ENCODE measurements at regions not wholly inside any gene's neighbourhood (a gene's known extent, or its start where the extent isn't known, plus 50 kb on each side); places are given as distances from the start of the nearest gene placed in this dataset.

DNA sequence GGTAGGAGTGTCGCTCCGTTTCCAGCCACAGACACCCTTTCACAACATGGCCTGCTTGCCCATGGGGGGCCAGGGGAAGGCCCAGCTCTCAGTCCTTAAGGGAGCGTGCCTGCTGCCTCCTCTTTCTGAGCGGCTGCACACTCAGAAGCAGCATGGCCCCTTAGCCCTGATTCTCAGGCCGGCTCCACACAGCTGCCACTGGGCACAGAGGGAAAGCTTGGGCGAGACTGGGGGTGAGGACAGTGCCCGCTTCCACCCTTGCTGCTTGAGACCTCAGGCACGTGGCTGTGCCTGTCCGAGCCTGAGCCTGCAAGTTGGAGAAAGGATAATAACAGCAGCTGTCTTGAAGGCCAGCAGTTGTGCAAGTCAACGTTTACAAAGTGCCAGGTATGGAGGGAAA, 416.3 kb downstream of the SHANK2 start:
- no peak for DNase-seq

DNA sequence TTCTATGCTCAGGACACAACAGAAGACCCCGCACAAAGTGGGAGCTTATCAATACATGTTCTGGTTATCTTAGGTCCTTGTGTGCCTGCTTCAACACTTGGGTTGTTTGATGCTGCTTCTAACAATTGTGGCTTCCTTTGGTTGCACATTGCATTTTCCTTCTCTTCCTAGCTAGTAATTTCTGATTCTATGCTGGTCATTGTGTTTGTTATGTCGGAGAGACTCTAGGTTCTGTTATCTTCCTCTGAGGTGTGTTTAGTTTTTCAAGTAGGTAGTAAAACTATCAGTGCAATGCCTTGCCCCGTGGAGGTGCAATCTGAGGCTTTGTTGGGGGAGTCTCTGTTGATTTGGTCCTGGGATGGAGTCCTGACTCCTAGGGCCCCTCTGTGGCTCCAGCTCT, 414.2 kb downstream of the SHANK2 start:
- no peak for DNase-seq

DNA sequence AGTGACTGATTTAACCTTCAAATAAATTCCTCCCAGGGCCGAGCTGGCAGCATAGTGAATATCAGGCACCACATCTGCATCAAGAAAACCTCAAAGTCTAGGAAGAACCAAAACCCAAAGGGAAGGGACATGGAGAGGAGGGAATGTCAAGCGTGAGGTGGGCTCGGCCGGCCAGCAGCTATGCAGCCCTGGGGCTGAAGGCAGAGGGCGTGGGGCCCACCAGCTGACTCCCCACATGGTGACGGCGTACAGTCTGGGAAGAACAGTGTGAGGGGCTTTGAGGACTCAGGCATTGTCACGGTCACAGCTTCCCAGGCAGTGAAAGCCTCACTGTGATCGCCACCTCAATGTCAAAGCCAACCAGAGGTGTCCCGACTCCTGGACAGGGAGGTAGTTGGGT, 412.5 kb downstream of the SHANK2 start:
- no peak for DNase-seq

DNA sequence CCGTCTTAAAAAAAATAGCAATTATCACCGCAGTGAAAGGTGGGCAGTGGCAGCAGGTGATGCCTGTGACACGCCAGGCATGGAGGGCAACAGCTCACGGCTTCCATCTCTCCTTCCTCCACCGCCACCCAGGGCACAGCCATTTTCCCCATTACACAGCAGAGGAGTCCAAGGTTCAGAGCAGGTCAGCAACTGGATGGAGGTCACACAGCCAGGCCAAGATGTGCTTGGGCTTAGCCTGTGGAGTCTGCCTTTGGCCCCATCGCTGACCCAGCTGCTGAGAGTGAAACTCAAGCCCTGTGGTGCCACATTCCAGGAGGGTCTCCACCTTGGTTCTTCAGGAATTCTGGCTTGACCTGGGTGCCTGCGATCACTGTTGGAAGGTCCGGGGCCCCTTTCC, 411.1 kb downstream of the SHANK2 start:
- no peak for DNase-seq

DNA sequence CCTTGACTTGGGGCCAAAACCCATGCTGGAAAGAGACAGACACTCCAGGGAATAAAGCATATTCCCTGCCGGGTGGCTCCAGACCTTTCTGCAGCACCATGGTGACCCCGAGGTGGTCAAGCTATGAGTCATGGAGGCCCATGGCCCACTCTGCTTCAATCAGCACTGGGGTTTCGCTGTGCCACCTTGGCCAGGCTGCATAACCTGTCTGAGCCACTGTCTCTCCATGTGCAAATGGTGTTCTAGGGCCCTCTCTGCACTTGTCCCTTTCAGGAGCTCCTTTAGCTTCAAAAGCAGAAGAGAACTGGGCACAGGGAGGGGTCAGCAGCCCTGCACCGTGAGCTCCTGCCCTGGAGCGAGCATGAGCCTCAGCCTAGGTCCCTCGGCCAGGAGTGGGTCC, 410.1 kb downstream of the SHANK2 start:
- DNase-seq: no peak

DNA sequence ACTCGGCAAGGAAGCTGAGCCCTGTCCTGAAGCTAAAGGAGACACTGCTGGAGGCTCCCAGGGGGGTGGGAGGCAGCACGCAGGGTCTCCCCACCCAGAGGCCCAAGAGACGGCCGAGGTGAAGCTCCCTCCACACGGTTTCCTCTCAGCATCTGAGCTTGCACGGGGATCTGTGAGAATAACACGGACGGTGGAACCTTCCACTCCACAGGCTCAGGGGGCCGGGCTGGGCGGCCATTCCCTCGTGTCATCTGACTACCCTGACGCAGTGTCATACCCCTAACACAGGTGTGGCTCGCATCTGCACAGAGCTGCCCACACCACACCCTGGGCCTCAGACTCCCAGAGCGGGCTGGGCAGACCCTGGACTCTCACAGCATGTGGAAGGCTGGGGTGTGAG, 409.7 kb downstream of the SHANK2 start:
- no peak for DNase-seq

DNA sequence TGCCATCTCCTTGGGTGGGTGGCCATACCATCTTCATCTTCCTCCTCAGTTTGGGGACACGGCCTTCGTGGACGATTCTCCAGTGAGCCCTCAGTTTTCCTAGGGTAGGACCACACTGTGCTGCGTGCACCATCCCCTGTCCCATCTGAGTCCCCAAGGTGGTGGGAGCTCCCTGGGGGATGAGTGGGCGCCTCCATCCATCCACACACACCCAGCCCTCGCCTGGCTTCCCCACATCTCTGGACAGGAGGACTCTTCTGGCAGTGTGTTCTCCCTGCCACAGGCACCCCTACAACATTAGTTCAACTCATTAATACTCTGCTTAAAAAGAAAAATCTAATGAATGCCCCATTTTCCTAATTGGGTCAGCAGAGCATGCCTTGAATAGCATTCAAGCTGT, 408.5 kb downstream of the SHANK2 start:
- no peak for DNase-seq

DNA sequence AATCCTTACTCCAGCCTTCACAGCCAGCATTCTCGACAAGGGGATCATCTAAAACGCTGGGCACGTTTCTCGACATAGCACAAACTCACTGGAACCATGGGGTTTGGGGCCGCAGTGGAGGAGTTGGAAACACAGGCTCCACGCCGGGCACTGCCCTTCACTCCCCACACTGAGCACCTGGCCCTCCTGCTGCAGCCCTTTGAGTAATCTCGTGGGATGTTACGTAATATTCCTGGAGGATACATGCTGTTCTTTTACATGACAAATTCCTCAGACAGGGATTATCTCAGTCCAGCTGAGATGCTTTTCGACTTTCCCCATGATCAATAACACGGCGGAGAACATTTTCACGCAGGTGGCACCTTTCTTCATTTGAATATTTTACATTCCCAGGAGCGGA, 408.0 kb downstream of the SHANK2 start:
- DNase-seq: no peak

DNA sequence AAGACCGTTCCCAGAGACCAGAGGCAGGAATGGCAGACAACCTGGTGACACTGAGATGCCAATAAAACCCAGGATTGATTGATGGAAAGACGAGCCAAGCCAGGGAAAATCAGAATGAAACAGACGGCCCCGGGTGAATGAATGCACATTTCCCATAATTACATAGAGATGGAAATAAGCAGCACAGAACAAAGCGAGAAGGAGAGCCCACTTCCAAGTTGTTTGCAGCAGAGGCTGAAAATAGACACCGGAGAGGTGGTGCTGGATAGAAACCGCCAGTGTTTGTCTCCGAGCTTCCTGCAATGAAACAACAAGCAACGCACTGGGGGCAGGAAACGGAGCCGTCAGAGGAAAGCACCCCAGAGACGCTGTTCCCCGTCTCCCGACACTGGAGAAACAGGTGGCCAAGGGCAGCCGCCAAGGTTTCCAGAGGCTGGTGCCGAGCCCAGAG, 406.8 kb downstream of the SHANK2 start:
- no peak for DNase-seq

DNA sequence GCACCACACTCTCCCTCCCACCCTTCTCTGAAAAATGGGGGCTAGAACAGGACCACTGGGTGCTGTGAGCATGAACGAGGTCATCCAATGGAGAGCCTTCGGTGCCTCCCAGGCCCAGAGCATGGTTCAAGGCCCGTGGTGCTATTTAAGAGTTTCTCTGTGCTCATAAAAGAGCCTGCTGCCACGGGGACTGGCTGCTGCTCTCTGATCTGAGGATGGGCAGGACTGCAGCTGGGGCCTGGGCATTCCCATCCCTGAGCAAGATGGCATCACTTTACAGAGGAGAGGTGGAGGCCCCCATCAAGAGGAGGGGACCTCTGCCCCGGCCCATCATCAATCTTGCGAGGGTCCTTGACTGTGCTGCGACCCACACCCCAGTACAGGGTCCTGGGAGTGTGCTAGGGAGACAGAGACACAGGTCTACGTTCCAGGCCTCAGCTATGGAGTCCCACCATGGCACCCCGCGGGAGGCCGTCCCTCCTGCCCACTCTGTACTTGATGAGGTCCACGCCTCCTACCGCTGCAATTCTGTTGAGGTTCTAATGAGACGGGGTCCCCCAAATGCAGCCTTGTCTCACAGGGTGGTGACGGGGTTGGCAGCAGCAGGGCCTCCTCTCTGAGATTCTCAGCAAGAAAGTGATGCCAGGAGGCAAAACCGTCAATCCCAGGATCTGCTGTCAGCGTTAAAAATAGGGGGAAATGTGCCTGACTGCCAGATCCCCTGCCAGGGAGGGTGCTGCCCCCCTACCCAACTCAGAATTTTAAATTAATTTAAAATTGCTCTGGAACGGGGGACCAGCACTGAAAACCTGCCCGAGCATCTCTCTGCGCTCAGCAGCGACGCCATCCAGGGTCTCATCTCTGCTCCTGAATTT, 405.4 kb downstream of the SHANK2 start:
- no peak for DNase-seq

DNA sequence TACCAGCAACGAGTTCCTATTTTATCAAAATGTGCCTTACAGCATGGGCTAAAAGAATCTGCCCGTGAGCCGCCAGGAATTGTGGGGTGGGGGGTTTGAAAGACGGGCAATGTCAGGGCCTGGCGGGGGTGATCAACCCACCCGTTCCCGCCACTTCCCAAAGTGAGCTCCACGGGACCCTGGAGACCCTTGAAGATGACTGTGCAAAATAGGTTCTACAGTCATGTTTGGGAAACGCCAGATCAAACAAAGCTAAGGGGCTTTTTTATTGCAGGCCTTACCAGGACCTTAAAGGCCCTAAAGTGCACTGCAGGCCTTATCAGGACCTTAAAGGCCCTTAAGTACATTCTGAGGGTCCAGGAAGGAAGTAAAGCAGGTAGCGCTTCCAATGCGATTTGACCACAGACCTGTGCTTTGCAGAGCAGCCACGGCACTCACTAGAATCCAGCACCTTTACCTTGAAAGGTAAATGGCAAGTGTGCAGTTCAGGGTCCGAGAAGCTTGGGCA, 404.1 kb downstream of the SHANK2 start:
- DNase-seq: no peak

DNA sequence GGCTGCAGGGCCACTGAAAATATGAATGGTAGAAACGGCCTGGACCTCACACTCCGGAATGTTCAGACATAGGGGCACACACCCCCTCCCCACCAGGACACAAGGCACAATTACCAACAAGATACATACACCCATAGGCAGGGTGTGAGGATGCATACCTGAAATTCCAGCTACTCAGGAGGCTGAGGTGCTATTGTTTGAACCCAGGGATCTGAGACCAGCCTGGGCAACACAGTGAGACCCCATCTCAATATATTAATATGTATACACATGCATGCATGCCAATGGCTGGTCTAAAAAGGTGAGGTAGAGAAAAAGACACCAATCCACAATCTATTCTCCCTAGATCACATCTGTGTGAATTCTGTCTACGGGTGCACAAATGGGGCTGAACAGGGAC, 403.3 kb downstream of the SHANK2 start:
- no peak for DNase-seq

DNA sequence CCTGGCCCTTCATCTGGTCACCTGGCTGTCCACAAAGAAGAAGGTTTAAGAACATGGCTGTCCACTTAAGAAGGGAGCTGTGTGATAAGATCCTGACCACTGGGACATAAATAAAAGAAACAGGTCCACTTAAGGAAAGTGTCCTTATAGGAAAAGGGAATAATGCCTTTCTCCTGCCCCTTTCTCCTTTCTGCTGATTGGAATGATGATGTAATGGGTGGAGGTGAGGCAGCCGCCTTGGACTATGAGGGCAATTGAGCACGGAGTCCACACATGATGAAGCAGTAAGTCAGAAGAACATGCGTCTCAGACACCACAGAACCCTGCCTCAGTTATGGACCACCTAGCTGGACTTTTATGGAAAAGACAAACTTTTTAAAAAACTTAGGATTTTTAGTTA, 401.1 kb downstream of the SHANK2 start:
- no peak for DNase-seq

DNA sequence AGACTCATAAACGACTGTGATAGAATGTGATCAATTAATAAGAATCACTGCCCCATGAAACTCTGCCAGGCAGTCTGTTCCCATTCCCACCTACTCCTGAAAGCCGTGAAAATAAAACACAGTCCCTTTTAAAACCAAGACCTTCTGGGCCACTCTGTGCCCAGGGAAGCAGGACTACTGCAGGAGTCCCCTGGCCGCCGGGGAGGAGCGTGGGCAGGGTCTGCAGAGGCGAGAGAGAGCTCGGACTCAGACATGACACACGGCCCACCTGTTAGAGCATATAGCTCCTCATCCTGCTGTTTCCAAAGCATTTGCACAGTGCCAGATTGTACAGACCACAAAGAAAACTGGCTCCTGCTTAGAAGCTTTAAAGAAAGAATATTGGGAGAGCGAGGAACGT, 400.5 kb downstream of the SHANK2 start:
- no peak for DNase-seq

DNA sequence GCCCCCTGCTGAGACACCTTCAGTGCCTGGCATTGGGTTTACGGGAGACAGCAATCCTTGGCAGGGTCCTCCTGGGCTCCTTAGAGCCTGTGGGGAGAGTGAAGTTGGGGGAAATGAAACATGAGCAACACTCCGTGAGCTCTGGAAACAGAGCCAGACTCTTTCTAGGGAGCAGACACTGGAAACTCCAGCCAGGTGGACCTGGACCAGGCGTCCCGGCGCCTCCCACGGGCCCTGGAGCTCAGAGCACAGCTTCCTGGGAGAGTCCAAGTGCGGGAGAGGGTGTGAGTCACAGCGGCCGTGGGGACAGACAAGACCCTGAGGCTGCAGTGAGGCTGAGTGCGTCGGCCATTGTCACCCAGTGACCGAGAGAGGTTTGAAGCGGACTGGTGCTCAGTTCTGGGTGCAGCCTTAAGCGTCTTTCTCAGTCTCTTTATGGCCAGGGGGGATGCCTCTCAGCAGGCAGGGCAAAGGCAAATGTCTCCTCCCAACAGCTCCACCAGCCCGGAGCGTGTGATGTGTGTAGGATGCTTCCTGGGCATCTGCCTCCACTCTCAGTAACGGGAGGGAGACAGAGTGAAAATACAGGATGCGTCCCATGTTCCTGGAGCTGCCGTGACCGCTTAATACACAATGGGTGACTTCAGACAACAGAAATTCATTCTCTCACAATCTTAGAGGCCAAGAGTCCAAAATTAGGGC, 399.2 kb downstream of the SHANK2 start:
- no peak for DNase-seq

DNA sequence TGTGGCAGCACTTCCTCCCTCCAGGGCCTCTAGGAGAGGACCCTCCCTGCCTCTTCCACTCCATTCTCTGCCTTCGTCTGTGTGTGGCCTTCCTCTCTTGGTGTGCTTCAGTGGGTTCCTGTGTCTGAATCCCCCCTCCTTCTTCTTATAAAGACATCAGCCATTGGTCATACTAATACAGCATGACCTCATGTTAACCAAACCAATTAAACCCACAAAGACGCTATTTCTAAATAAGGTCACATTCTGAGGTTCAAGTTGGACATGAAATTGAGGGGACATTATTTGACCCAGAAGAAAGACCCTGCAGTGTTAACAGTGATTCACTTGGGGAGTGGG, 398.6 kb downstream of the SHANK2 start:
- DNase-seq: no peak

DNA sequence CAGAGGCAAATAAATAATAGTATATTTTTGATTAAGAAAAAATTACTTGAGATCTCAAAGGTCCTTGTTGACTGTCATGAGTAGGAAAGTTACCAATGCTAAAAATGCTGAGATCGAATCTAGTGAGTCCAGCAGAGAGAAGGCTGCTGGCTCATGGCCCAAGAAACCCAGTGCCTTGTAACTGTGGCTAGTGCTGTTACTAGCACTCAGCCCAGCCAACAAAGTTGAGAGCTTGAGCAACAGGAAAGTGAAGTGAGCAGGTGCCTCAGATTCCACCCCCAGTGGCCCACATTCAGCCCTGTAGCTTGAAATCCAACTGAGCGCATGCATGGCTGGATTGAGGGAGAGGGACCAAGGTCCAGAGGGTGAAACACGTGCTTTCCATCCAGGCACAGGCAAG, 398.2 kb downstream of the SHANK2 start:
- no peak for DNase-seq

DNA sequence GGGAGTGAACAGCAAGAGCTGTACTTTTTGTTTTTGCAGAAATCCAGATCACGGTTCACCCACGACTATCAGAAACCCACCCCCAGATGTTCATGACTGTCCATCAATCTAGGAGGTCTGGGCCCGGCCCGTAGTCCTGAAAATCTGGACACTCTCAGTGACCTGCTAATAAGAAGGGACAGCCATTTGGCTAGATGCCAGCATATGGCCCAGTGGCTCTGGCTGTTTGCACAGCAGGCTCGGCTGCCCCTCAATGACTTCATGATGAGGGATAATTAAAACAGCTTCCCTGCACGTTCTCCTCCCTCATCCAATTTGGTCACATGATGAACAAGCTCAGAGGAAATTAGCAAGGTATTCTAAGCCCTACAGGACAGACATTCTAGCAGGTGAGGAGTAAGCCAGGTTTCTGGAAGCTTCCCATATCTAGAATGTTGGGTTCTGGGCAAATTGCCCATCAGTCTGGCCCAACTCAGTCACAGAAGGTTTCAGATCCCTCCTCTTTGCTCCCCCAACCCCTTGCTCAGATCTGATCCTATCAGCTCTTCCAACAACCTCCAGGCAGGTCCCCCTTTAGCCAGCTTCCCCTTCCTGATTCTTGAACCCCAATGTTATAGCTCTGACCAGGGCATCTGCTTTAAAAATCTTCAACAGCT, 397.3 kb downstream of the SHANK2 start:
- peak; percentile 53 for DNase-seq

DNA sequence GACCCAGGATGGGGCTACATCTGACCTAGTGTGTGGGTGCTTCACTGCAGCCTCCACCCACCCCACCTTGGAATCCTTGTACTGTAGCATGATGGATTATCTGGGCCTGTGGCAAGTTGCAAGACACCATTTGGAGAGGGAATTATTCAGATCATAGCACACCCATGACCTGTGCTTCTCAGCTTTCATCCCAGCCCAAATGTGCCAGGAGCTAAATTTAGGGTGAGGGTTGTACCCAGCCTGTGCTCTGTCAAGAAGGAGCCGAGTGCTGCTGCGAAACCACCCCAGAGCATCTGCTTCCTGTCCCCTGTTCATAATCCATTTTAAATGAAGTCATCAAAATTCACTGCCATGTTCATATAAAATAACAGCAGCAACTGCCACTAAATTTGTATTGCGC, 394.5 kb downstream of the SHANK2 start:
- no peak for DNase-seq

DNA sequence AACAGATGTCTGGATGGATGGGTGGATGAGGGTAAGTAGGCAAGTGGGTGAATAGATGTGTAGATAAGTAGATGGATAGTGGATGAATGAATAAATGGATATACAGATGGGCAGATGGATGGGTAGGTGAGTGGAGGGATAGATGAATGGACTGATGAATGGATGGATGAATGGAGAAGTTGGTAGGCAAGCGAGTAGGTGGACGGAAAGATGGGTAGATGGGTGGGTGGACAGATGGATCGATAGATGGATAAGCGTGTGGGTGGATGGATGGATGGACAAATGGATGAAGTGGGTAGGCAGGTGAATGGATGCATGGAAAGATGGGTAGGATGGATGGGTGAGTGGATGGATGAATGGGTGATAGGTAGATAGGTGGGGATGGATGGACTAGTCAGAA, 393.2 kb downstream of the SHANK2 start:
- DNase-seq: no peak

DNA sequence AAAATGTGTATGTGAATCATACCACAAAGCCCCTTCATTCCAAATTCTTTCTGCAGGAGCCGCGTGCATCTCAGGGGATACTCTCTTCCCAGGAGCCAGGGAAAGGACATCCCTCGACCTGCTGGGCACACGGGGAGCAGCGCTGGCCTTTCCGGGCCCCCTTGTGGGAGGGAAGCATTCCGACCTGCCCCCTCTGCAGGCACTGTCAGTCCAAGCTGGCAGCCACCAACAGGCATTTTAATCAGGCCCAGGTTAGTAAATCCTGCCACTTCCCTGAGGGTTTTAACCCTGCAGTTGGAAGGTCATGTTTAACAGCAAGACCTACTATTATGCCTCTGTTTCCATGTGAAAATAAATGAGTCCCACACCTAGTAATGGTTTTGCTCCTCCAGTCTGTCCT, 391.5 kb downstream of the SHANK2 start:
- no peak for DNase-seq

DNA sequence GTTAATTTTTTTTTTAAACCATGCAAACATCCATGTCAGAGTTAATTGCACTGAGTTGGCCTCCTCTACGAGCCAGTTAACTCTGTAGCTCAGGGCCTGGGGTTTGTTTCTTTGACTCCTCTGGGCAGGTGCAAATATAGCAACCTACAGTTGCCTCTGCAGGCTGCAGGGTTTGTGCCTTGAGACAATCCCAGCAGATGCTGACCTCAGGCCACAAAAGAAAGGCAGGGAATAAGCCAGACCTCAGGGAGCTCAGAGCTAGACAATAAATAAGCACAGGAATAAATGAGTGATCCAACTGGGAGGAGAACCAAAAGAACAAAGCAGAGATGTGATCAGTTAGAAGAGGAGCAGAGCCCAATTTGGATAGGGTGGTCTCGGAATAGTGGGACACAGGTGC, 390.8 kb downstream of the SHANK2 start:
- no peak for DNase-seq

DNA sequence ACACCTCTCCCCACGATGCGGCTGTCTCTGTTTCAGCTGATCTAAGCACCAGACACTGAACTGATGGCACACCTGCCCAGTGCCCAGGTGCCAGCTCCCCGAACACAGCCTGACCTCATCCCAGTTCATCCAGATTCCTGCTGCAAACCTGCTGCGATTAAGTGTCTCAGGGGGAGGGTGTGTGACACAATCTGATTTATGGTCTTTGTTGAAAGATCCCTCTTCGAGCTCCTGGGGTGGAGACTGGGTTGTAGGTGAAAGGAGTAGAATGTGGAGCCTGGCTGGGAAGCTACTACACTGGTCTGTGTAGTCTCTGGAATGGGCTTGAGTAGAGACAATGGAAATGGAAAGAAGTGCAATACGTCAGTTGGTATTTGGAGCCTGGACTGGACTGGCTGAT, 390.3 kb downstream of the SHANK2 start:
- DNase-seq: no peak

DNA sequence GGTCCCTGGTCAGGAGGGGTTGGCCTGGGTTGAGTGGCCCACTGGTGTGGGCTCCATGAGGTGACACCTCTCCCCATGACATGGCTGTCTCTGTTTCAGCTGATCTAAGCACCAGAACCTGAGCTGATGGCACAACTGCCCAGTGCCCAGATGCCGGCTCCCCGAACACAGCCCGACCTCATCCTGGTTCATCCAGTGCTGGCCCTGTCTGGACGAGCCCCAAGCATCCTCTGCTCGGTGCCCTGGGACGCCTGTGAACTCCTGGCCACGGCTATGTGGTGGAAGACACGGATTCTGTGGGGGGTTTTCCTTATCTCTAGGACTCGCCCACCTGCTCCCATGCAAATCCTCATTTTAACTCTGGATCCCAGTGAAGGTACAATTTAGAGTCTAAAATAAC, 389.2 kb downstream of the SHANK2 start:
- DNase-seq: no peak
